Astrocyte of the hippocampus (primary cell): ENCODE measurements at regions not wholly inside any gene's neighbourhood (a gene's known extent, or its start where the extent isn't known, plus 50 kb on each side); places are given as distances from the start of the nearest gene placed in this dataset.
"Not testable (repeated sequence)": the region's sequence is repeated elsewhere in the genome, so short reads cannot be mapped to it uniquely, and the experiment has no call there.

ENCODE experiments used
- DNase-seq: peaks from one replicate; pipeline ENCODE4 v3.0.0; 2011; ENCODE audit warnings: low read depth, low spot score

DNA sequence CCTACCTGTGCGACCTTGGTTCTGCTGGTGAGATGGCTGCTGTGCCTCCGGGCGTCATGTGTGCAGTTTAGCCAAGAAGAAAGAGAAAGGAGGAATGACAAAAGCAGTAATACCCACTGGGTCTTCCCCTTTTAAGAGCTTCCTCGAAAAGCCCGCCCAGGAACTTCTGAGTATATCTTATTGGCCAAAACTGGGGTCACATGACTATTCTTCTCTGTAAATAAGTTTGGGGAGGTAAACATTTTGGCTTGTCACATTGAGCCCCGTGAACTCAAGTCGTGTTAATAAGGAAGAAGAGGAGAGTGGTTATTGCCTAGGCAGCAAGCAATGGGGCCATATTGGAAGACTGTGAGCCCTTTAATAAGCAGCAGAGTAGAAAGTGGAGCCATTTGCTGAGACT lies 130.4 kb upstream of the ECI2 start:
- no peak for DNase-seq

DNA sequence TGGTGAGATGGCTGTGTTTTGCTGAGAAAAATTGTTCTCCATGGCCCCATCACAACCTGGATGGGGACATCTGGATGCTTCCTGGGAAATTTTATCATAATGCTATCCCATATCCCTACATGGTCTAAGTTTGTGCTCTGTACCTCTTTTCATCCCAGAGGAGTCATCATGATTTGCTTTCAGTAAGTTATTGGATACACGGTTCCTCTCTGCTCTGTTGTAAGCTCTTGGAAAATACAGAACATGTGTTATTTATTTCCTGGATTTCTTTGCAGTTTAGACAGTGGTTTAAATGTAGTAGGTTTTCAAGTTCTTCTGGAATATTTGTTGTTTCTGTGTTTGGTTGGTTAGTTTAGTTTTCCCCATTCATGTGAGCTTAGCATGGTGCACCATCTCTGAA lies 129.2 kb upstream of the ECI2 start:
- no peak for DNase-seq

DNA sequence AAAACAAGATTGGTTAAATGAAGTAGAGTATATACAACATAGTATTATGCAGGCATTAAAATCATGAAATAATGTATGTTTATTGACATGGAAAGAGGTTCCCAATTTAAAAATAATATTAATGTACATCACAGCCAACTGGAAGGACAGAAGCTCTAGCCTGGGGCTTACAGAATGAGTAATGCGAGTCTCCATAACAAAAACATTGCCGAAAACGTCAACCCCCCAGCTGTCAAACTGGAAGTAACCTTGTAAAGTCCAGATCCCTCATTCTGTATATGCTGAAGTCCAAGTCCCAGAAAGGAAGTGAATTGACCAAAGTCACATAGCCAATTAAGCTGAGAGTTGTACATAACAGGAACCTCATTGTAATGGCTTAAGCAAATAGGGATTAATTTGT lies 128.7 kb upstream of the ECI2 start:
- no peak for DNase-seq

DNA sequence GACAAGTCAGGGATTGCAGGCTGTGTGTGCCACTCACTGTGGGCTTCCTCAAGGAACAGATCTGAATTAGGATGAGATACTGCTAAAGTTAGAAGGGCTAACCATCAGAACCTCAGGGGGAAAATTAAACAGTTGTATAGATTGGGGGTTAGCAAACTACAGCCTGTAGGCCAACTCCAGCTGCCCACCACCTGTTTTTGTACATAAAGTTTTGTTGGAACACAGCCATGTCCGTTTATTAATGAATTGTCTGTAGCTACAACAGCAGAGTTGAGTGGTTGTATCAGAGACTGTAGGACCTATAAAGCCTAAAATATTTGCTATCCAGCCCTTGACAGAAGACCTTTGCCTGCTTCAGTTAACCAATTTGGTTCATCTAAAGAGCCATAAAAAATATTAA lies 127.2 kb upstream of the ECI2 start:
- no peak for DNase-seq

DNA sequence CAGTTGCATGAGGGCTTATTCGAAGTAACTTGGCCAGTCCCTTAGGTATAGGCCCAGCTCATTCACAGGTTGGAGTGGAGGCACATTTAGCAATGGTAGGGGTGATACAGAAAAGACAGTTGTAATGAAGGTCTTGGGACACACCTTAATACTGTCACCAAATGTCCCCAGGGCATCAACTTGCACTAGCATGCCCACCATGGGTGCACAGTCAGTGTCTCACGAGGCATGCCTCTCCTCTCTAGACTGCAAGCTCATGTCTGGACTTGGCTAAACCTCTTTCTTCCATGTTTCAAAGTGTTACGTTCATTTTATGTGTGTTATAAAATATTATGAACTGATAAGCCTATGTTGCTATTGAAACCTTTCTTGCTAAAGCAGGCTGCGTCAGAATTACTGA lies 124.0 kb upstream of the ECI2 start:
- no peak for DNase-seq

DNA sequence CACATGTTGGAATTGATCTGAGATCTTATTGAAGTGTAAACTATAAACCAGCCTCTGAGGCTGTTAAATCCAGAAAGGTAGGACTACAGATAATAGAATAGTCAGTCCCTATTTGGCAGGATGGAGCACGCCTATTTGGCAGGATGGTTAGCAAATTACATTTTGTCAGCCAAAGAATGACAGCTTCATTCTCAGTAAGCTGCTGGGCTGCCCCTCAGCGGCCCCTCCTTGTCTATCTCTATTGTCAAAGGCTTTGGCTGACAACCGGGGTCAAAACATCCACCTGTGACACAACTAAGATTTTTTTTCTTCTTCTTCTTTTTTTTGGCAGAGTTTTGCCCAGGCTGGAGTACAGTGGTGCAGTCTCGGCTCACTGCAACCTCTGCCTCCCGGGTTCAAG lies 123.4 kb upstream of the ECI2 start:
- DNase-seq, result no peak

DNA sequence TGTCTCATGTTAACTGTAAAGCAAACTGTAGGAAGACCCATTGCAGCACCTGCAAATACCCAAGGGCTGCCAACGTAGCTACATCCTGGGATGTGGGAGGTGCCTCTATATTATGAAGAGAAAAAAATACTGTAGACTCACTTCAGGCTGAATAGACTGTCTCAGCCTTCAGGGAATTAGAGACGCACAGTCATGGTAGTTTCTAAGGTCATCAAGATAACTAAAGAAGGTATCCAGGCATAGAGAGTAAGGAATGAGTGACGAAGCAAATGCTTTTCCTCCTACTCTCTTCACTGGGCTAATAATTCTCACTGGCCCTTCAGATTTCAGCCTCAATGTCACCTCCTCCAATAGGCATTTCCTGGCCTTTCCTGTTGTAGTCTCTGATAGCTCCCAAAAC lies 121.6 kb upstream of the ECI2 start:
- no peak for DNase-seq

DNA sequence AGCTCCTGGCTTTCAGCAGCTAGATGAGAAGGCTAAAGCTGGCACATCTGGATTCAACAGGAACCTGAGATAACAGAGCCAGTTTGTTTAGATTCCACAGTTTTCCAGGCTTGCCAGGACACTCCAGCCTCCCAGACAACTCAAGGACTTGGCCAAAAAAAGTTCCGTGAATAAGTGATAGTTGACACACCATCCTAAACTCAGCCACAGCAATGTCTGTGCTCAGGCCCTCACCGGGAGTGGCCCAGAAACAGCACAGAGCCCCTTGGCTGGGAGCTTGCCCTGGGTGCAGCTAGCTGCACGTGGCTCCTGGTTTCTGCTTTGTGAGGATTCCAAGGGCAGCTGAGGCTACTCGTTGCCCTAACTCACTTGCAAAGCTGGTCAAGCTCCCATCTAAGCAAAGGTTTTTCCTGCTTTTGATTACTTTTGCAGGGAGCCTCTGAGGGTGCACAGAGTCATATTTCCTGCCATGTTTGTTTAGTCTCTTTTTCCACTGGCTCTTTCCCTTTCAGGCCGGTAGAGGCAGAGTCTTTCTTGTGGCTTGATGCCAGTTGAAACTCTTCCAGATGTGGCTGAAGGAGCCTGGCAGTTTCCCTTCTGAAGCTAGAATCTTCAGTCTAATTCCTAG lies 118.3 kb upstream of the ECI2 start:
- DNase-seq, result peak; percentile 76

DNA sequence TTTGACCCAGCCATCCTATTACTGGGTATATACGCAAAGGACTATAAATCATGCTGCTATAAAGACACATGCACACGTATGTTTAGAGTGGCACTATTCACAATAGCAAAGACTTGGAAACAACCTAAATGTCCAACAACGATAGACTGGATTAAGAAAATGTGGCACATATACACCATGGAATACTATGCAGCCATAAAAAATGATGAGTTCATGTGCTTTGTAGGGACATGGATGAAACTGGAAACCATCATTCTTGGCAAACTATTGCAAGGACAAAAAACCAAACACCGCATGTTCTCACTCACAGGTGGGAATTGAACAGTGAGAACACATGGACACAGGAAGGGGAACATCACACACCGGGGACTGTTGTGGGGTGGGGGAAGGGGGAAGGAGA lies 117.1 kb upstream of the ECI2 start:
- DNase-seq, result not testable (repeated sequence)

DNA sequence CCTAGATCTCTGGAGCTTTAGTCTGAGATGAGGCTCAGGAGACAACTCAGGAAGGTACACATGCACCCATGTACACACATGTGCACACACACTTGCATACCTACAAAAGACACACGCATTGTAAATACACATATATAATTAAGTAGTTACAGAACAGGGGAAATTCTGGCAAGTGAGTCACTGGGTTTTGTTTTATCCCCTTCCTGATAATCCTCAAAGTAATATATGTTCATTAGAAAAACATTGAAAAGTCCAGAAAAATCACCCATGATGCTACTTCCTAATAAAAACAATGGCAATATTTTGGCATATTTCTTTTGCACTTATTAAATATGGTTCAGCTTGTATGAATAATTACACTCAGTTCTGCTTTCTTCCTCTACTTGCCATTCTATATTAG lies 115.3 kb upstream of the ECI2 start:
- DNase-seq, result no peak

DNA sequence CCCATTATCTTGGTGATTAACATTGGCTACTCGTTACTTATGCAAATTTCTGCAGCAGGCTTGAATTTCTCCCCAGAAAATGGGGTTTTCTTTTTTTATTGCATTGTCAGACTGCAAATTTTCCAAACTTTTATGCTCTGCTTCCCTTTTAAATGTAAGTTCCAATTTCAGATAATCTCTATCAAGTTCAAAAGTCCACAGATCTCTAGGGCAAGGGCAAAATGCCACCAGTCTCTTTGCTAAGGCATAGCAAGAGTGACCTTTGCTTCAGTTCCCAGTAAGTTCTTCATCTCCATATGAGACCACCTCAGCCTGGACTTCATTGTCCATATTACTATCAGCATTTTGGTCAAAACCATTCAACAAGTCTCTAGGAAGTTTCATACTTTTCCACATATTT lies 108.5 kb upstream of the ECI2 start:
- DNase-seq, result not testable (repeated sequence)

DNA sequence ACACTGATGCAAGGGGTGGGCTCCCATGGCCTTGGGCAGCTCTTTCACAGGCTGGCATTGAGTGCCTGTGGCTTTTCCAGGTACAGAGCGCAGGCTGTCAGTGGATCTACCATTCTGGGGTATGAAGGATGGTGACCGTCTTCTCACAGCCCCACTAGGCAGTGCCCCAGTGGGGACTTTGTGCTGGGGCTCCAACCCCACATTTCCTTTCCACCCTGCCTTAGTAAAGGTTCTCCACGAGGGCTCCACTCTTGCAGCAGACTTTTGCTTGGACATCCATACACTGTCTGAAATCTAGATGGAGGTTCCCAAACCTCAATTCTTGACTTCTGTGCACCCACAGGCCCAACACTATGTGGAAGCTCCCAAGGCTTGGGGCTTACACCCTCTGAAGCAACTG lies 107.9 kb upstream of the ECI2 start:
- DNase-seq, result no peak

DNA sequence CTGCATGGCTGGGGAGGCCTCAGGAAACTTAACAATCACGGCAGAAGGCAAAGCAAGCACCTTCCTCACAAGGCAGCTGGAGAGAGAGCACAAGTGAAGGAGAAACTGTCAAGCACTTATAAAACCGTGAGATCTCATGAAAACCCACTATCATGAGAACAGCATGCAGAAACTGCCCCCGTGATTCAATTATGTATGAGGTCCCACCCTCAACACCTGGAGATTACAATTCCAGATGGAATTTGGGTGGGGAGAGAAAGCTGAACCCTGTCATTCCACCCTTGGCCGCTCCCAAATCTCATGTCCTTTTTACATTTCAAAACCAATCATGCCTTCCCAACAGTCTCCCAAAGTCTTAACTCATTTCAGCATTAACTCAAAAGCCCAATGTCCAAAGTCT lies 107.2 kb upstream of the ECI2 start:
- no peak for DNase-seq

DNA sequence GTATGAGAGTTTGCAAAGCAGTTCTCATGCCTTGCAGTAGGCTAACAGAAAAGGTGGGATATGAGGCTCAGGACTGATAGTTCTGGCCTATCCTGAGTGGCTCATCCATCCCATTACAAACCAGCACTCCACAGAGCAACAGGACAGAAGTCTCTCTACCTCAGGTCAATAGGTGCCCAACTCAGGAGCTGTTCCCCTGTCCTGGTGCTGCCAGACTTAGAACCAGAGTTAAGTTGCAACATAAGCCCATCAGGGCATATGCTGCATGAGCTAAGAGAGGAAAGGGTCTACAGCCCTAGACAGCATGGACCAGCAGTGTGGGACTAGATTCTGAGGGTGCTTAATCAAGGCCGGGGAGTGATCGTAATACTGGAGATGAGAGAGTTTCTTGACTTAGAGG lies 104.8 kb upstream of the ECI2 start:
- no peak for DNase-seq

DNA sequence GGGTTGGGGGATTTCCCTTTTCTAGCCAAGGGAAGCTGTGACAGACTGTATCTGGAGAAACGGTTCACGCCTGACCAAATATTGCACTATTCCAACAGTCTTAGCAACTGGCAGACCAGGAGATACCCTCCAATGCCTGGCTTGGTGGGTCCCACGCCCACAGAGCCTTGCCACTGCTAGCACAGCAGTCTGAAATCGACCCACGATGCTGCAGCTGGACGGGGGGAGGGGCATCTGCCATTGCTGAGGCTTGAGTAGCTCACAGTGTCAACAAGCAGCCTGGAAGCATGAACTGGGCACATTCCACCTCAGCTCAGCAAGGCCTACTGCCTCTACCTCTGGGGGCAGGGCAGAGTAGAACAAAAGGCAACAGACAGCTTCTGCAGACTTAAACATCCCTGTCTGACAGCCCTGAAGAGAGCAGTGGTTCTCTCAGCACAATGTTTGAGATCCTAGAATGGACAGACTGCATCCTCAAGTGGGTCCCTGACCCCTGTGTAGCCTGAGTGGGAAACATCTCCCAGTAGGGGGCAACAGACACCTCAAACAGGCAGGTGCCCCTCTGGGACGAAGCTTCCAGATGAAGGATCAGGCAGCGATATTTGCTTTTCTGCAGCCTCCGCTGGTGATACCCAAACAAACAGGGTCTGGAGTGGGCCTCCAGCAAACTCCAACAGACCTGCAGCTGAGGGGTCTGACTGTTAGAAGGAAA lies 89.9 kb upstream of the ECI2 start:
- no peak for DNase-seq

DNA sequence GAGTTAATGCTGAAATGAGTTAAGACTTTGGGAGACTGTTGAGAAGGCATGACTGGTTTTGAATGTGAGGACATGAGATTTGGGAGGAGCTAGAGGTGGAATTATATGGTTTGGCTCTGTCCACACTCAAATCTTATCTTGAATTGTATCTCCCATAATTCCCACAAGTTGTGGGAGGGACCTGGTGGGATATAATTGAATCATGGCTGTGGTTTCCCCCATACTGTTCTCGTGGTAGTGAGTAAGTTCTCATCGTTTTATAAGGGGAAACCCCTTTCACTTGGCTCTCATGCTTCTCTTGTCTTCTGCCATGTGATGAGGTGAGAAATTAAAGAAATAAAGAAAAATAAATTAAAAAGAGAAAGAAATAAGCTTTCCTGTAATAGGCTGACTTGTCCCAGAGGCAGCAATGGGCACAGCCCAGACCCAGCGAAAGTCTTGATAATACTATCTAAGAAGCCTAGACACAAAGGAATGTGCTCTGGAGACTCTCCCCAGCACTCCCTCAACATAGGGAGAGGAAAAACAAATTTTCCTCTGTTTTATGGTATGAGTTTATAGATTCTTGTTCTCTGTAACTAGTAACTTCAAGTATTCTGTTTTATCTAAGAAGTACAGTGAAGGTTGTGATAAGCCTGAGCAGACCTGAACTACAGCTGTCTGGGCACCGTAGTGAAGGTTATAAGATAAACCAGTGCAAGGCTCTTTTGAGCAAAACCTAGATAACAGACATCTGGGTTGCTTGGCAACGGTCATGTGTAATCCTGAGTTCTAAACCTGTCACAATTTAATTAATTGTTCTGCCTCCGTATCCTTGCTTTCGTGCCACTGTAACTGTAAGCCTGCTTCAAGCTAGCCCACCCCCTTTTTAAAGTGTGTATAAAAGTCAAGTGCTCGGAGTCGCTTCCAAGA lies 88.9 kb upstream of the ECI2 start:
- peak; percentile 36 for DNase-seq

DNA sequence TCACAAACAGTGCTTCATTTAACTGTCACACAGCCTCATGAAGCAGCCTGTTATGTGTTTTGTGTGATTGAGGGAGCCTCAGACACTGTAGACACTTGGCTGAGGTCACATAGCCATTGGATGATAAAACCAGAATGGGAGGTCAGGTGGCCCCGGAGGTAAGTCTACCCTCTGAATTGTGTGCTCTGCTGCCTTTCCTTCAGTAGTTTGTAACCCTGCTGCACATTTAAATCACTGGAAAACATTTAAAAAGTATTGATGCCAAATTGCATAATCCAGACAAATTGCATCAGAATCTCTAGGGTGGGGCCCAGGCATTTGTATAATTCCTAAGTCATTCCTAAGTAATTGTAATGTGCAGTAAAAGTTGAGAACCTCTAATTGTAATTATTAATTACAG lies 85.2 kb upstream of the ECI2 start:
- DNase-seq, result no peak

DNA sequence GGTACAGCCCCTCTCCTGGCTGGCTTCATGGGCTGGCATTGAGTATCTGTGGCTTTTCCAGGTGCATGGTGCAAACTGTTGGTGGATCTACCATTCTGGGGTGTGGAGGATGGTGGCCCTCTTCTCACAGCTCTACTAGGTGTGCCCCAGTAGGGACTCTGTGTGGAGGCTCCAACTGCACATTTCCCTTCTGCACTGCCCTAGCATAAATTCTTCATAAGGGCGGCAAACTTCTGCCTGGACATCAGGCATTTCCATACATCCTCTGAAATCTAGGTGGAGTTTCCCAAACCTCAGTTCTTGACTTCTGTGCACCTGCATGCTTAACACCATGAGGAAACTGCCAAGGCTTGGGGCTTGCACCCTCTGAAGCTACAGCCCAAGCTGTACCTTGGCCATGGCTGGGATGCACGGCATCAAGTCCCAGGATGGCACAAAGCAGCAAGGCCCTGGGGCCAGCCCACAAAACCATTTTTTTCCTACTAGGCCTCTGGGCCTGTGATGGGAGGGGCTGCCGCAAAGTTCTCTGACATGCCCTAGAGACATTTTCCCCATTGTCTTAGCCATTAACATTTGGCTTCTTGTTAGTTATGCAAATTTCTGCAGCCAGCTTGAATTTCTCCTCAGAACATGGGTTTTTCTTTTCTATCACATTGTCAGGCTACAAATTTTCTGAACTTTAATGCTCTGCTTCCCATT lies 83.4 kb upstream of the ECI2 start:
- DNase-seq, result not testable (repeated sequence)

DNA sequence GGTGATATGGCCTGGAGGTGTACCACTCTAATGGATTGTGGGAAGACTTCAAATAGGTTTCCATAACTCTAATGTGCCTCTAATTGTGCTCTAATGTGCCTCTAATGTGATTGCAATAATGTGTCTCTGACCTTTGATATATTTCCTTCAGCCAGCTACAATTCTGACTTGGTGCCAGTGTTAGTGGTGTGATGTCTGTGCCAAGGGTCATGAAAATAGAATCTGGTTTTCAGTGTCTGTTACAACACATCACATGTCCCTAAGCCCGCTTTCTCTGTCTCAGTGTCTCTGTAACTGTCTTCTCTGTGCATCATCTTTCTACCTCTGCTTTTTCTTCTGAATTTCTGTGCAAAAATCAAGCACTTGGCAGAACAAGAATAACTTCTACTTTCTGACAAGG lies 77.2 kb upstream of the ECI2 start:
- DNase-seq, result no peak

DNA sequence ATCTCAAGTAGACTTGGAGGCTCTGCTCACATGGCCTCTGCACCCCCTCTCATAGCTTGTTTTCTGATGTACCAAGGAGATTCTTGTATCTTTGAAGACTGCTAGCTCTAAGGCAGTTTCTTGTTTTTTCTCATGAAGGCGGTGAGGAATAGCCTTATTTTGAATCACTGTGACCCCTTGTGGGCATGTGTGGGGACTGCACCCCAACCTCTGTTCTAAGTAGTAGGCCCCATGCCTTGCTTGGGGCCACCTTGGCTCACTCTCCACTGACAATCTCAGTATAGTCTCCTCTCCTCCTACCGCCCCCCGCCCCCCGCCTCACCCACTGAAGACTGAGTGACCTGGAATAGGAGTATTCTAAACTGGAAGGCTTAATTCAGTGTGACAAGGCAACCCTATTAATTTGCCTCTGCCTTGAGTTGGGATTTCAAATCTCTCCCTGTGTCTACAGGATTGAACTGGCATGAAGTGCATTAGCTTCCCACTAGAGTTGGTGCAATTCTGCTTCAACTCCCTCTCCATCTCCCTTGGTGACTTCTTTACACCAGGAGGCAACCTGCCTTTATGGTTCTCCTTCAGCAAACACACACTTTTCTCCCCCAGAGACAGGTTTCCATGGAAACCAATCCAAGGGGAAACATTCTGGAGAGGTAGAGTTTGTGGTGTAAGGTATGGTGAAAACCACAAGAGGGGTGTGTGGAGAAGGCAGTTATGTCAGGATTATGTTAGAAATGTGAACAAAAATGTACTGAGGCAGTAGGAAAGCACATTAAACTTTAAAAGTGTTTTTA lies 75.4 kb upstream of the ECI2 start:
- DNase-seq, result peak; percentile 74

DNA sequence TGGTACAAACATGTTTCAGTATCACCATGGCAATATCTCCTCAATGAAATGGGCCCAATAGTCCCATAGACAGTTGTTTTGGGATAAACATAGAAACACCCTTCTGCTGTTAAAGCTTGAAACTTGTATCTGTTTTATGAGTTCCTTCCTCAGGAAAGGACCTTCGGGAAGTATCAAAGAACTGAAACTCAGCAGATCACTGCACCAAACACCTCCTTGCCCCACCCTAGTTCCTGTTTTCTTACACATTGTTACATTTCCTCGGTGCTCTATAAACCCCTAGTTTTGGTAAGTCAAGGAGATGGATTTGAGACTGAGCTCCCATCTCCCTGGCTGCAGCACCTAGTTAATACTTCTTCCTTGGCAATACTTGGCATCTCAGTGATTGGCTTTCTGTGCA lies 73.8 kb upstream of the ECI2 start:
- DNase-seq, result no peak
